ENCODE measurements at regions not wholly inside any gene's neighbourhood (a gene's known extent, or its start where the extent isn't known, plus 50 kb on each side); places are given as distances from the start of the nearest gene placed in this dataset.

GRCh38 chr21:20729376-20729775 is 268.8 kb upstream of the NCAM2 start:
- TF ChIP-seq POLR2A (IDR thresholded peaks at IDR 0.05) (no peak), CTCF (IDR thresholded peaks at IDR 0.05) (no peak), POLR2AphosphoS5 (IDR thresholded peaks at IDR 0.05) (no peak), EP300 (IDR thresholded peaks at IDR 0.05) (no peak)
